ENCODE measurements at regions not wholly inside any gene's neighbourhood (a gene's known extent, or its start where the extent isn't known, plus 50 kb on each side); places are given as distances from the start of the nearest gene placed in this dataset.

GRCh38 chr6:119533603-119534279 lies 184.2 kb upstream of the MAN1A1 start:
- no peak for TF ChIP-seq CTCF (conservative IDR thresholded peaks at IDR 0.05; ENCODE audit: low read depth, low read length)
- no peaks in the 10 kb centered on the region for H4K20me1 ChIP-seq (ENCODE audit: insufficient read depth)
- H2AFZ ChIP-seq (ENCODE audit: low read depth), result no peak overlapping the region
- H3K4me2 ChIP-seq, result no peak overlapping the region
- H3K27ac ChIP-seq, result no peak overlapping the region
- H3K4me1 ChIP-seq (ENCODE audit: low read depth, poor library complexity, severe bottlenecking), result no peaks in the 10 kb centered on the region
- H3K27me3 ChIP-seq (ENCODE audit: insufficient read depth, low read depth), result no peaks in the 10 kb centered on the region
- no peak overlapping the region for H3K9ac ChIP-seq
- H3K79me2 ChIP-seq (ENCODE audit: insufficient read depth, low read depth), result no peaks in the 10 kb centered on the region
- no peaks in the 10 kb centered on the region for H3K36me3 ChIP-seq (ENCODE audit: insufficient read depth)
- H3K4me3 ChIP-seq (IDR thresholded peaks at IDR 0.05; ENCODE audit: insufficient read depth, low read depth, low read length), result no peak overlapping the region

GRCh38 chr6:119527231-119527578 lies 177.6 kb upstream of the MAN1A1 start:
- Histone ChIP-seq H3K9ac (no peak overlapping the region), H3K36me3 (ENCODE audit: insufficient read depth) (no peaks in the 10 kb centered on the region), H3K79me2 (ENCODE audit: insufficient read depth, low read depth) (no peaks in the 10 kb centered on the region), H3K4me2 (no peak overlapping the region), H3K27ac (no peak overlapping the region), H4K20me1 (ENCODE audit: insufficient read depth) (no peaks in the 10 kb centered on the region), H3K4me3 (IDR thresholded peaks at IDR 0.05; ENCODE audit: insufficient read depth, low read depth, low read length) (no peak overlapping the region), H3K4me1 (ENCODE audit: low read depth, poor library complexity, severe bottlenecking) (no peaks in the 10 kb centered on the region), H2AFZ (ENCODE audit: low read depth) (no peak overlapping the region), H3K27me3 (ENCODE audit: insufficient read depth, low read depth) (no peaks in the 10 kb centered on the region)
- TF ChIP-seq CTCF (conservative IDR thresholded peaks at IDR 0.05; ENCODE audit: low read depth, low read length), result no peak

- no peaks in the 10 kb centered on the region for H4K20me1 ChIP-seq (ENCODE audit: insufficient read depth)
- no peaks in the 10 kb centered on the region for H3K36me3 ChIP-seq (ENCODE audit: insufficient read depth)
- no peak overlapping the region for H3K9ac ChIP-seq
- H3K79me2 ChIP-seq (ENCODE audit: insufficient read depth, low read depth), result no peaks in the 10 kb centered on the region
- no peaks in the 10 kb centered on the region for H3K27me3 ChIP-seq (ENCODE audit: insufficient read depth, low read depth)
- no peak overlapping the region for H3K4me3 ChIP-seq (IDR thresholded peaks at IDR 0.05; ENCODE audit: insufficient read depth, low read depth, low read length)
- no peak overlapping the region for H2AFZ ChIP-seq (ENCODE audit: low read depth)
- no peak overlapping the region for H3K4me2 ChIP-seq
- TF ChIP-seq CTCF (conservative IDR thresholded peaks at IDR 0.05; ENCODE audit: low read depth, low read length), result no peak
- no peak overlapping the region for H3K27ac ChIP-seq
- no peaks in the 10 kb centered on the region for H3K4me1 ChIP-seq (ENCODE audit: low read depth, poor library complexity, severe bottlenecking)
Observed at GRCh38 chr6:119526561-119527230, 177.1 kb upstream of the MAN1A1 start.

GRCh38 chr6:119524410-119524809 lies 174.8 kb upstream of the MAN1A1 start:
- Histone ChIP-seq H3K4me1 (ENCODE audit: low read depth, poor library complexity, severe bottlenecking) (no peaks in the 10 kb centered on the region), H3K79me2 (ENCODE audit: insufficient read depth, low read depth) (no peaks in the 10 kb centered on the region), H2AFZ (ENCODE audit: low read depth) (no peak overlapping the region), H3K36me3 (ENCODE audit: insufficient read depth) (no peaks in the 10 kb centered on the region), H4K20me1 (ENCODE audit: insufficient read depth) (no peaks in the 10 kb centered on the region), H3K4me3 (IDR thresholded peaks at IDR 0.05; ENCODE audit: insufficient read depth, low read depth, low read length) (no peak overlapping the region), H3K4me2 (no peak overlapping the region), H3K9ac (no peak overlapping the region), H3K27ac (no peak overlapping the region), H3K27me3 (ENCODE audit: insufficient read depth, low read depth) (no peaks in the 10 kb centered on the region)
- no peak for TF ChIP-seq CTCF (conservative IDR thresholded peaks at IDR 0.05; ENCODE audit: low read depth, low read length)

All from KMS-11 (cell line).